ENCODE measurements at regions not wholly inside any gene's neighbourhood (a gene's known extent, or its start where the extent isn't known, plus 50 kb on each side); places are given as distances from the start of the nearest gene placed in this dataset.
"Not testable (repeated sequence)": the region's sequence is repeated elsewhere in the genome, so short reads cannot be mapped to it uniquely, and the experiment has no call there.

- no peak for DNase-seq (ENCODE audit: low read depth, low spot score)
Measured at GRCh38 chr18:47728921-47729320, 201.5 kb downstream of the SMAD2 start.

- no peak for DNase-seq (ENCODE audit: low read depth, low spot score)
Measured at GRCh38 chr18:47727409-47727808, 203.1 kb downstream of the SMAD2 start.

- no peak for DNase-seq (ENCODE audit: low read depth, low spot score)
Measured at GRCh38 chr18:47726550-47726949, 203.9 kb downstream of the SMAD2 start.

GRCh38 chr18:47725656-47726055 is 204.8 kb downstream of the SMAD2 start:
- no peak for DNase-seq (ENCODE audit: low read depth, low spot score)

GRCh38 chr18:47724186-47724975 is 206.1 kb downstream of the SMAD2 start:
- DNase-seq (ENCODE audit: low read depth, low spot score): no peak

GRCh38 chr18:47721876-47722275 is 208.6 kb downstream of the SMAD2 start:
- DNase-seq (ENCODE audit: low read depth, low spot score): no peak

- DNase-seq (ENCODE audit: low read depth, low spot score): no peak
Measured at GRCh38 chr18:47720741-47721140, 209.7 kb downstream of the SMAD2 start.

- DNase-seq (ENCODE audit: low read depth, low spot score): no peak
Measured at GRCh38 chr18:47719096-47719780, 211.2 kb downstream of the SMAD2 start.

- DNase-seq (ENCODE audit: low read depth, low spot score): no peak
Measured at GRCh38 chr18:47718646-47719045, 211.8 kb downstream of the SMAD2 start.

- DNase-seq (ENCODE audit: low read depth, low spot score): no peak
Measured at GRCh38 chr18:47717257-47717656, 213.2 kb downstream of the SMAD2 start.

- DNase-seq (ENCODE audit: low read depth, low spot score): no peak
Measured at GRCh38 chr18:47716632-47717185, 213.8 kb downstream of the SMAD2 start.

- DNase-seq (ENCODE audit: low read depth, low spot score): no peak
Measured at GRCh38 chr18:47710451-47710850, 220.0 kb downstream of the SMAD2 start.

- no peak for DNase-seq (ENCODE audit: low read depth, low spot score)
Measured at GRCh38 chr18:47709556-47709955, 220.9 kb downstream of the SMAD2 start.

- DNase-seq (ENCODE audit: low read depth, low spot score): no peak
Measured at GRCh38 chr18:47708206-47708605, 222.3 kb downstream of the SMAD2 start.

GRCh38 chr18:47701134-47701533 is 229.3 kb downstream of the SMAD2 start:
- no peak for DNase-seq (ENCODE audit: low read depth, low spot score)

GRCh38 chr18:47696870-47697269 is 233.6 kb downstream of the SMAD2 start:
- no peak for DNase-seq (ENCODE audit: low read depth, low spot score)

GRCh38 chr18:47691611-47692010 is 238.8 kb downstream of the SMAD2 start:
- DNase-seq (ENCODE audit: low read depth, low spot score): no peak

- DNase-seq (ENCODE audit: low read depth, low spot score): not testable (repeated sequence)
Measured at GRCh38 chr18:47690778-47691177, 239.7 kb downstream of the SMAD2 start.

GRCh38 chr18:47689371-47689770 is 241.1 kb downstream of the SMAD2 start:
- DNase-seq (ENCODE audit: low read depth, low spot score): no peak

- DNase-seq (ENCODE audit: low read depth, low spot score): no peak
Measured at GRCh38 chr18:47686806-47687205, 243.7 kb downstream of the SMAD2 start.

- DNase-seq (ENCODE audit: low read depth, low spot score): no peak
Measured at GRCh38 chr18:47683774-47684173, 246.7 kb downstream of the SMAD2 start.

- no peak for DNase-seq (ENCODE audit: low read depth, low spot score)
Measured at GRCh38 chr18:47682876-47683275, 247.6 kb downstream of the SMAD2 start.

GRCh38 chr18:47680488-47680887 is 250.0 kb downstream of the SMAD2 start:
- DNase-seq (ENCODE audit: low read depth, low spot score): no peak

Measured in pulmonary artery endothelial cell (primary cell).